GM18502 (cell line): ENCODE measurements at regions not wholly inside any gene's neighbourhood (a gene's known extent, or its start where the extent isn't known, plus 50 kb on each side); places are given as distances from the start of the nearest gene placed in this dataset.

Experiments
- ATAC-seq: cut with Tn5 transposase; IDR thresholded peaks from one replicate; pipeline ENCODE4 v1.9.1; 2021; ENCODE audit warnings: mild to moderate bottlenecking; ENCODE audit not compliant: unreplicated experiment, poor library complexity

- no peak for ATAC-seq
Measured at GRCh38 chr1:60130703-60131102, 57.1 kb upstream of the C1orf87 start.

GRCh38 chr1:60129911-60130310, 56.3 kb upstream of the C1orf87 start:
- ATAC-seq, result no peak

- ATAC-seq, result no peak
Measured at GRCh38 chr1:60126723-60127122, 53.2 kb upstream of the C1orf87 start.
